Coronary artery (tissue), 2 donors: ENCODE measurements at regions not wholly inside any gene's neighbourhood (a gene's known extent, or its start where the extent isn't known, plus 50 kb on each side); places are given as distances from the start of the nearest gene placed in this dataset.

Experiments used
- DNase-seq: peaks from one replicate; pipeline ENCODE4 v3.0.0-alpha.2; 2017; ENCODE audit warnings: low spot score
- H3K27ac ChIP-seq, 2 donors: fragments of 200-600 bp; sonication (generic); one replicate each; pipeline ENCODE4 v1.5.1; 2016 to 2019
- H3K4me3 ChIP-seq: fragments of 200-600 bp; sonication (generic); 2 replicates; pipeline ENCODE4 v1.5.1; 2016; ENCODE audit warnings: mild to moderate bottlenecking, moderate library complexity
- TF ChIP-seq, protein P1 (sequence below): fragments of 200-600 bp; sonication (generic); IDR thresholded peaks from one replicate; pipeline ENCODE4 v1.5.1; 2019; ENCODE audit warnings: antibody characterized with exemption

- TF ChIP-seq, protein P1, sequence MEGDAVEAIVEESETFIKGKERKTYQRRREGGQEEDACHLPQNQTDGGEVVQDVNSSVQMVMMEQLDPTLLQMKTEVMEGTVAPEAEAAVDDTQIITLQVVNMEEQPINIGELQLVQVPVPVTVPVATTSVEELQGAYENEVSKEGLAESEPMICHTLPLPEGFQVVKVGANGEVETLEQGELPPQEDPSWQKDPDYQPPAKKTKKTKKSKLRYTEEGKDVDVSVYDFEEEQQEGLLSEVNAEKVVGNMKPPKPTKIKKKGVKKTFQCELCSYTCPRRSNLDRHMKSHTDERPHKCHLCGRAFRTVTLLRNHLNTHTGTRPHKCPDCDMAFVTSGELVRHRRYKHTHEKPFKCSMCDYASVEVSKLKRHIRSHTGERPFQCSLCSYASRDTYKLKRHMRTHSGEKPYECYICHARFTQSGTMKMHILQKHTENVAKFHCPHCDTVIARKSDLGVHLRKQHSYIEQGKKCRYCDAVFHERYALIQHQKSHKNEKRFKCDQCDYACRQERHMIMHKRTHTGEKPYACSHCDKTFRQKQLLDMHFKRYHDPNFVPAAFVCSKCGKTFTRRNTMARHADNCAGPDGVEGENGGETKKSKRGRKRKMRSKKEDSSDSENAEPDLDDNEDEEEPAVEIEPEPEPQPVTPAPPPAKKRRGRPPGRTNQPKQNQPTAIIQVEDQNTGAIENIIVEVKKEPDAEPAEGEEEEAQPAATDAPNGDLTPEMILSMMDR, result no peak
- DNase-seq, result peak; percentile 65
- no peak overlapping the region for H3K4me3 ChIP-seq
- H3K27ac ChIP-seq, result no peak overlapping the region
Observed at GRCh38 chr14:105864651-105865265, 338.4 kb downstream of the TMEM121 start.

GRCh38 chr14:105865266-105865903, 339.0 kb downstream of the TMEM121 start:
- Histone ChIP-seq H3K4me3 (no peak overlapping the region), H3K27ac (no peak overlapping the region)
- no peak for DNase-seq
- TF ChIP-seq, protein P1, result no peak

GRCh38 chr14:105865904-105866840, 339.8 kb downstream of the TMEM121 start:
- H3K4me3 ChIP-seq, result no peak overlapping the region
- peak; percentile 57 for DNase-seq
- H3K27ac ChIP-seq, result no peak overlapping the region
- TF ChIP-seq, protein P1, result no peak

GRCh38 chr14:105866841-105867321, 340.5 kb downstream of the TMEM121 start:
- TF ChIP-seq, protein P1, result no peak

GRCh38 chr14:105867961-105868599, 341.7 kb downstream of the TMEM121 start:
- DNase-seq, result no peak
- H3K27ac ChIP-seq, result no peak overlapping the region
- no peak overlapping the region for H3K4me3 ChIP-seq
- TF ChIP-seq, protein P1, result no peak

More at GRCh38 chr14:105866841-105867321, 340.5 kb downstream of the TMEM121 start:
- peak; percentile 35 for DNase-seq
- no peak overlapping the region for H3K27ac ChIP-seq
- H3K4me3 ChIP-seq, result no peak overlapping the region

DNA sequence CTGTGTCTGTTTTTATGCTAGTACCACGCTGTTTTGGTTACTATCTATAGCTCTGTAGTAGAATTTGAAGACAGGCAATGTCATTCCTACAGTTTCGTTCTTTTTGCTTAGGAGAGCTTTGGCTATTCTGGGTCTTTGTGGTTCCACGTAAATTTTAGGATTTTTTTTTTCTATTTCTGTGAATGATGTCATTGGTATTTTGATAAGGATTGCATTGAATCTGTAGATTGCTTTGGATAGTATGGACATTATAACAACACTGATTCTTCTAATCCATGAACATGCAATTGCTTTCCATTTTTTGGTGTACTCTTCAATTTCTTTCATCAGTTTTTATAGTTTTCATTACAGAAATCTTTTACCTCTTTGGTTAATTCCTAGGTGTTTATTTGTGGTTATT, 345.2 kb downstream of the TMEM121 start:
- Histone ChIP-seq H3K4me3 (no peak overlapping the region), H3K27ac (no peak overlapping the region)
- TF ChIP-seq, protein P1, result no peak
- DNase-seq, result no peak
